Urothelium cell line (cell line): ENCODE measurements at regions not wholly inside any gene's neighbourhood (a gene's known extent, or its start where the extent isn't known, plus 50 kb on each side); places are given as distances from the start of the nearest gene placed in this dataset.
A peak's percentile ranks its signal among the peaks of the same experiment; 100 is the strongest.
"Not testable (repeated sequence)": the region's sequence is repeated elsewhere in the genome, so short reads cannot be mapped to it uniquely, and the experiment has no call there.

Experiments used
- DNase-seq: peaks from one replicate; pipeline ENCODE4 v3.0.0; 2011; ENCODE audit warnings: low spot score, mixed read lengths
- FAIRE-seq: peaks from 2 replicates; lab custom pipeline; 2011; peaks lifted over from hg19 to GRCh38; lab: Jason Lieb, UNC

- FAIRE-seq: peak; percentile 81
Measured at GRCh38 chr21:27776925-27777553, 810.2 kb upstream of the ADAMTS5 start.

GRCh38 chr21:27772816-27773215 lies 805.9 kb upstream of the ADAMTS5 start:
- no peak for FAIRE-seq
- DNase-seq: no peak

More at GRCh38 chr21:27776925-27777553, 810.2 kb upstream of the ADAMTS5 start:
- DNase-seq: no peak

- DNase-seq: no peak
Measured at GRCh38 chr21:27771938-27772483, 805.1 kb upstream of the ADAMTS5 start.

GRCh38 chr21:27769763-27770162 lies 802.9 kb upstream of the ADAMTS5 start:
- no peak for FAIRE-seq
- DNase-seq: no peak

More at GRCh38 chr21:27771938-27772483, 805.1 kb upstream of the ADAMTS5 start:
- no peak for FAIRE-seq

GRCh38 chr21:27768046-27768637 lies 801.3 kb upstream of the ADAMTS5 start:
- DNase-seq, FAIRE-seq: not testable (repeated sequence)

- no peak for DNase-seq
- FAIRE-seq: no peak
Measured at GRCh38 chr21:27764056-27764455, 797.2 kb upstream of the ADAMTS5 start.

DNA sequence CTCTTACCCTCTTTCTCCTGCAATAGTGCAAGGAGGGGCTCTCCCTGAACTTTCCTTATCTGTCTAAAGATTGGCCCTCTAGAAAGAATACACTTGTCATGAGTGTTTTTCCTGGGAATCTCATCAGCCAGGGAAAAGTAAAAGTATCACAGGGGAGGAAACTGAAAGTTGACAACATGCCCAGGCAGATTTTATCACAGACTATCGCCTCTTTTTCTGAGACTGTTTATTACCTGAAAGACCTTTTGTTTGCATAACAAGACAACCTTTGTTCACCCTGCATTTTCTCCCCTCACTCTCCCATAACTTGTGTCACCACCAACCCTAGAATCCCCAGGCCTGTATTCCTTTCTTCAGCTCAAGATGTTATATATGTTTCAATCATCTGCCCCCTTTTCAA lies 794.7 kb upstream of the ADAMTS5 start:
- no peak for DNase-seq
- FAIRE-seq: no peak

- FAIRE-seq (no peak), DNase-seq (no peak)
Measured at GRCh38 chr21:27759820-27760219, 792.9 kb upstream of the ADAMTS5 start.

- peak; percentile 65 for FAIRE-seq
Measured at GRCh38 chr21:27759091-27759659, 792.3 kb upstream of the ADAMTS5 start.

DNA sequence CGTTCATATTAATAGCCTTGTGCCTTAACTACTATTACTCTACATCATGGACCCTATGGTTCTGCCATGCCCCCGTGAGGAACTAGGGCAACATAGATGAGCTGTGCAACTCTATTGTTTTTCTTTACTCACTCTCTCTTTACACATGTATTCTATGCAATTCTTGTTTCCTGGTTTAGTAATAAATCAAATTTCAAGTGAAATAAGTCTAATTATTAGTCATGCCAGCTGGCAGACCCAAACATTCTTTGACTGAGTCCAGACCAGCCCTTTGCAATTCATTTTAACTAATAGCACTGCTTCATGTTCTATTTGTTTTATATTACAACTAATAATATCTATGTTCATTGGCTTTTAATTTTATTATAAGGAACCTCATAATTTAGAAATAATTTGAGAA lies 789.3 kb upstream of the ADAMTS5 start:
- FAIRE-seq: no peak
- DNase-seq: no peak

More at GRCh38 chr21:27759091-27759659, 792.3 kb upstream of the ADAMTS5 start:
- no peak for DNase-seq

DNA sequence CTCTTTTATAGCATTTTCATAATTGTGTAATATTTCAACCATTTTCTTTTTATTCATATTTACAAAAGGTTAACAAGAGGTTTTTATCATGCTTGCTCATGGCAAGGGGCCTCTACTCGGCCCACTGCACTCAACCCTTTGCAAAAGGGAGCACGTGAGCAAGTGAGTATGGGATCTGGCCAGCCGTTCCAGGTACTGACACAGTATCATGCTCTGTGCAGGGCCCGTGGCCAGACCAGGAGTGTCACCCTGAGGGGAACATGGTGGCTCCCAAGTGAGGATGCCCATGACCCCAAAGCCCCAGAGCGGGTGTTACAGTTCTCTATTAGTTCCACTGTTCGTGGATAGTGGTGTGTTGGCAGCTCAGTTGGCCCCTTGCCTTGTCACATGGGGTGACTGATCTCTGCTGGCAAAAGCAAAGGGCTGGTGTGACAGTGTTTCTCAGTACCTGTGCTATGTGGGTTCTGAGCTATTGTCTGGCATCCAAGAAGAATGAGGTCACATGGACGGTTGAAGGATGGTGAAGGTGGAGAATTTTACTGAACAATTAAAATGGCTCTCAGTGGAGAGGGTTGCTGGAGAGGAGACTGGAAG lies 777.2 kb upstream of the ADAMTS5 start:
- no peak for DNase-seq
- FAIRE-seq: peak; percentile 20

DNA sequence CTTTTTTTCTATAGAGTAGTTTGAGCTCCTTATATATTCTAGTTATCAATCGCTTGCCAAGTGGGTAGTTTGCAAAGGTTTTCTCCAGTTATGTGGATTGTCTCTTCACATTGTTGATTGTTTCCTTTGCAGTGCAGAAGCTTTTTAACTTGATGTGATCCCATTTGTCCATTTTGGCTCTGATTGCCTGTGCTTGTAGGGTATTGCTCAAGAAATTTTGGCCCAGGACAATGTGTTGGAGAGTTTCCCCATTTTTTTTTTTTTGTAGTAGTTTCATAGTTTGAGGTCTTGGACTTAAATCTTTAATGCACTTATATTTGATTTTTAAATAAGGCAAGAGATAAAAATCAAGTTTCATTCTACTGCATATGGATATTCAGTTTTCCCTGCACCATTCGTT lies 774.8 kb upstream of the ADAMTS5 start:
- DNase-seq (no peak), FAIRE-seq (no peak)

DNA sequence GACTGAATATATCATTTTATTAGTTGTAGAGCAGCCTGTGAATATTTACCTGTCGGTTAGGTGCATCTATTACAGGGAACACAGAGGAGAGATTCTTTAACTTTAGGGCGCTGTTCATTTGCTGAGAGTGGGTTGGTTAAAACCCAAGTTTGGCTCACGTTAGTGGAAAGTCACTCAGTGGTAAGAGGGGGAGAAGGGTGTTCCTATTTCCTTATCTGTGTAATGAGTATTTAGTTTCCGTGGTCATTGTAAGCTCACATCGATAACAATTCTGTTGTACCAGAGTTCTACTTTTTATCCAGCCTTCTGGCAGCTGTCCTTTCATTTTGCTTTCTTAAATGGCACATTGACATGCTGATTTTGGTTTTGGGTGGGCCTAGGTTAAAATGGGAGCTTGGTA lies 773.2 kb upstream of the ADAMTS5 start:
- FAIRE-seq (no peak), DNase-seq (no peak)

- no peak for FAIRE-seq
- DNase-seq: no peak
Measured at GRCh38 chr21:27739187-27739586, 772.3 kb upstream of the ADAMTS5 start.

- DNase-seq: no peak
- no peak for FAIRE-seq
Measured at GRCh38 chr21:27735699-27736098, 768.8 kb upstream of the ADAMTS5 start.

GRCh38 chr21:27734146-27734545 lies 767.3 kb upstream of the ADAMTS5 start:
- FAIRE-seq: no peak
- no peak for DNase-seq

DNA sequence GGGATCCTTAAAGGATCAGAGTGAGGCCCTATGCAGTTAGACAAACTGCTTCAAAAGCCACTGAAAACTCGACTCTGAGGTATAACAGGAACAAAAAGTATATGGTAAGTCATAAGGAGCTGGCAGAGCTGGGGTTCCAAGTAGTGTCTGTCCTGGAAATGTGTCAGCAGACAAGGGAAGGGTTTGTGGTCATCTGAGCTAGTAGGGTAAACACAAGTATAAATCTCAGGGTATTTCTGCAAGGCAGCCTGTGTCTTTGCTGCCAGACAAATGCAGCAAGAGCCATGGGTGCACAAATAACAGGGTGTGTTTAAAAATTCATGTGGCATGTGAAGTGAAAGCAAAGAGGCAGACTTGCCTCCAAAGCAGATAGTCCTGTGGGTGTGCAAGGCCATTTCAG lies 759.0 kb upstream of the ADAMTS5 start:
- no peak for DNase-seq
- no peak for FAIRE-seq

DNA sequence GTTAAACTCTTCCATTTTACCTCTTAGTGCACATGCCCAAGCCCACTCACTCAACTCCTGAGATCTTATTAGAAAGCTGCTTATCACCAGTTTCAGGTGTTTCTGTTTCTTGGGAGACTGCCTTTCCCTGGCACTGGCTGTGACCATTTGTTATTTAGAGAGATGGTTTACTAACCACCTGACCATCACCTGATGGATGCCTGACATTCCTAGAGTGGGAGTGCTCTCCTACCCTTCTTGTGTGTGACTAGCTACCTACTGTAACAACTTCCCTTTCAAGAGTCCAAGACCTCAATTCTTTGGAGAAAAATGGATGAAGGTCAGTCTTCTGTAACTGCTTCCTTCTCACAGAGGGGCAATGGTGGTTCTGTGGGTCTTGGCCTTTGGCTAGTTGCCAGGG lies 755.2 kb upstream of the ADAMTS5 start:
- peak; percentile 21 for DNase-seq
- no peak for FAIRE-seq

- DNase-seq (no peak), FAIRE-seq (peak; percentile 74)
Measured at GRCh38 chr21:27721675-27722074, 754.8 kb upstream of the ADAMTS5 start.

DNA sequence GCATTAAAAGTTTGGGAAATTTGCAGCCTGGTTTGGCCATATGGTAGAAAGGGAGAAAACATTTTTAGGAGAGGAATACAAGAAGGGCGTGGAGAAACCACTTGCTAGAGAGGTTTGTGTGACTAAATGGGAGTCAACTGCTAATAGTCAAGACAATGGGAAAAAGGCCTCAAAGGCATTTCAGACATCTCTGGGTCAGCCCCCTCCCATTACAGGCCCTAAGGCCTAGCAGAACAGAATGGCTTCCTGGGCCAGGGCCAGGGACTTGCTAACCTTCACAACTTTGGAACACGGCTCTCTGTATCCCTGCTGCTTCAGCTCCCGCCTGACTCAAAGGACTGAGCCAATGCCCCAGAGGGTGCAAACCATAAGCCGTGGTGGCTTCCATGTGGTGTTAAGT lies 752.3 kb upstream of the ADAMTS5 start:
- FAIRE-seq: no peak
- no peak for DNase-seq

DNA sequence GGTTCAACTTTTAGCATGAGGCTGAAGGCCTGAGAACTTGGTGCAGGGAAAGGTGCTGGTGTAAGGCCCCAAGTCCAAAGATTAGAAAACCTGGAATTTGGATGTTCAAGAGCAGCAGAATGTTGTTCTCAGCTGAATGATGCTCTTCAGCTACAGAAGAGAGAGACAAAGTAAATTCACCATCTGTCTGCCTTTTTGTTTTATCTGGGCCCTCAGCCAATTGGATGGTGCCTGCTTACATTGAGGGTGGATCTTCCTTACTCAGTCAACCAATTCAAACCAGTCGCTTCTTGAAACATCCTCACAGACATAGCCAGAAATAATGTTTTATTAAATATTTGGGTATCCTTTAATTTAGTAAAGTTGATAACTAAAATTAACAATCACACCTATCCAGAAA lies 748.2 kb upstream of the ADAMTS5 start:
- DNase-seq: no peak
- FAIRE-seq: no peak
